CD14-positive monocyte (primary cell): ENCODE measurements at regions not wholly inside any gene's neighbourhood (a gene's known extent, or its start where the extent isn't known, plus 50 kb on each side); places are given as distances from the start of the nearest gene placed in this dataset.

ENCODE experiments used
- DNase-seq, 3 donors: peaks; one replicate each; pipeline ENCODE4 v3.0.0-alpha.2; 2011 to 2022
- H2AFZ ChIP-seq: 2 replicates; pipeline ENCODE4 v1.6.0; 2012; ENCODE audit warnings: mild to moderate bottlenecking, low read depth, low read length, inconsistent platforms; ENCODE audit not compliant: insufficient read depth, poor library complexity, severe bottlenecking
- H3K27ac ChIP-seq, 2 donors: 1 replicate in 1 of 2; 2 replicates in 1 of 2; pipeline ENCODE4 v1.5.1; 2012 to 2013; ENCODE audit warnings: low read length in 2 of 2, control low read depth in 1 of 2, inconsistent platforms in 1 of 2, low read depth in 1 of 2, mild to moderate bottlenecking in 1 of 2
- H3K27me3 ChIP-seq, 2 donors: one replicate each; pipeline versions ENCODE4 v1.6.0 to v1.6.1; 2011 to 2013; ENCODE audit warnings: low read length in 2 of 2; ENCODE audit not compliant: control insufficient read depth in 2 of 2, insufficient read depth in 2 of 2
- H3K36me3 ChIP-seq, 2 donors: replicated peaks in 1 of 2; 1 replicate in 1 of 2; 2 replicates in 1 of 2; pipeline versions ENCODE4 v1.5.1 to v1.6.1; 2012 to 2013; ENCODE audit warnings: low read length in 2 of 2, control low read depth in 1 of 2, inconsistent platforms in 1 of 2, mild to moderate bottlenecking in 1 of 2; ENCODE audit not compliant: insufficient read depth in 2 of 2, control insufficient read depth in 1 of 2
- H3K4me1 ChIP-seq, 2 donors: 1 replicate in 1 of 2; 2 replicates in 1 of 2; pipeline versions ENCODE4 v1.5.1 to v1.6.1; 2012 to 2013; ENCODE audit warnings: low read length in 2 of 2, control low read depth in 1 of 2, inconsistent platforms in 1 of 2, mild to moderate bottlenecking in 1 of 2, moderate library complexity in 1 of 2; ENCODE audit not compliant: insufficient read depth in 2 of 2, control insufficient read depth in 1 of 2
- H3K4me2 ChIP-seq: replicated peaks from 2 replicates; pipeline ENCODE3; 2012; ENCODE audit warnings: low read length, moderate library complexity, mild to moderate bottlenecking; ENCODE audit not compliant: poor library complexity, severe bottlenecking; ENCODE audit errors: extremely low read depth
- H3K4me3 ChIP-seq, 3 experiments: fragments of 200-600 bp in 1 of 3; sonication (generic) in 1 of 3; replicated peaks in 1 of 3; 1 replicate in 2 of 3; 2 replicates in 1 of 3; pipeline ENCODE4 v1.5.1; 2011 to 2013; ENCODE audit warnings: low read length in 3 of 3, mild to moderate bottlenecking in 3 of 3, control low read depth in 2 of 3, low read depth in 2 of 3, inconsistent platforms in 1 of 3, moderate library complexity in 1 of 3
- H3K79me2 ChIP-seq: 2 replicates; pipeline ENCODE4 v1.6.0; 2012; ENCODE audit warnings: mild to moderate bottlenecking, control low read depth, inconsistent platforms, low read length, moderate library complexity; ENCODE audit not compliant: insufficient read depth
- H3K9ac ChIP-seq: 2 replicates; pipeline ENCODE4 v1.6.0; 2017; ENCODE audit warnings: low read length, mild to moderate bottlenecking; ENCODE audit not compliant: insufficient read depth, poor library complexity, severe bottlenecking
- H3K9me3 ChIP-seq, 2 donors: replicated peaks in 1 of 2; 1 replicate in 1 of 2; 2 replicates in 1 of 2; pipeline versions ENCODE4 v1.5.1 to v1.6.1; 2012 to 2013; ENCODE audit warnings: low read length in 2 of 2, control low read depth in 1 of 2; ENCODE audit not compliant: control insufficient read depth in 1 of 2, insufficient read depth in 1 of 2
- H4K20me1 ChIP-seq: 2 replicates; pipeline ENCODE4 v1.6.0; 2012; ENCODE audit warnings: mild to moderate bottlenecking, low read length, control low read depth, moderate library complexity; ENCODE audit not compliant: insufficient read depth
- H3K27ac Mint-ChIP-seq, 7 donors: one replicate each; pipeline ENCODE4 v1.8.0; 2020; ENCODE audit warnings: mild to moderate bottlenecking in 7 of 7, mixed read lengths in 7 of 7, moderate library complexity in 6 of 7, inconsistent platforms in 2 of 7
- H3K27me3 Mint-ChIP-seq, 3 donors: one replicate each; pipeline ENCODE4 v1.8.0; 2021 to 2022; ENCODE audit warnings: low read depth in 3 of 3, mild to moderate bottlenecking in 3 of 3, mixed read lengths in 3 of 3, moderate library complexity in 3 of 3, inconsistent platforms in 1 of 3
- H3K36me3 Mint-ChIP-seq, 2 donors: one replicate each; pipeline ENCODE4 v1.8.0; 2020; ENCODE audit warnings: mixed read lengths in 2 of 2, inconsistent platforms in 1 of 2, mild to moderate bottlenecking in 1 of 2
- H3K4me1 Mint-ChIP-seq: one replicate; pipeline ENCODE4 v1.8.0; 2020; ENCODE audit warnings: mild to moderate bottlenecking, mixed read lengths
- H3K4me3 Mint-ChIP-seq, 2 donors: one replicate each; pipeline ENCODE4 v1.8.0; 2020; ENCODE audit warnings: mild to moderate bottlenecking in 2 of 2, mixed read lengths in 2 of 2, moderate library complexity in 1 of 2
- H3K9me3 Mint-ChIP-seq, 7 donors: one replicate each; pipeline ENCODE4 v1.8.0; 2020 to 2022; ENCODE audit warnings: mixed read lengths in 7 of 7, mild to moderate bottlenecking in 6 of 7, moderate library complexity in 6 of 7, inconsistent platforms in 2 of 7
- WGBS: methylation state at CpG from one replicate; pipeline ENCODE4 v1.1.5; 2013; ENCODE audit warnings: missing lambda C conversion rate; ENCODE audit not compliant: insufficient coverage; 5-methylcytosine and 5-hydroxymethylcytosine counted together
- intact Hi-C, 2 donors: fragments of 100-400 bp; cut with micrococcal nuclease; formaldehyde crosslinking; loops; one replicate each; pipeline versions ENCODE4 v1.15.0 to v1.15.1; 2023
- TF ChIP-seq, protein P1 (sequence below): fragments of 200-600 bp; IDR thresholded peaks from one replicate; pipeline ENCODE4 v1.8.0; 2022; ENCODE audit warnings: antibody characterized with exemption, mild to moderate bottlenecking

DNA sequence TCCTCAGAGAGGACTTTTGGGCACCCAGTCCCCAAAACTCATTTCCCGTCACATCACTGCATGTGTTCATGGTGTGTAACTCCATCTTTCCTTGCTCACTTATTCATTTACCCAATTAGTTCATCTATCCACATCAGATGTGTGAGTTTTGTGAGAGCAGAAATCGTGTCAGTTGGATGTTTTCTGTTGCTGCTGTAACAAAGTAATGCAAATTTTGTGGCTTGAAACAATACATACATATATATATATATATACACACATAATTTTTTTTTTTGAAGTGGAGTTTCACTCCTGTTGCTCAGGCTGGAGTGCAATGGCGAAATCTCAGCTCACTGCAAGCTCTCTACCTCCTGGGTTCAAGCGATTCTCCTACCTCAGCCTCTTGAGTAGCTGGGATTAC lies 70.5 kb upstream of the BOD1 start:
- Histone ChIP-seq H3K27me3 (no peaks in the 10 kb centered on the region), H2AFZ (no peak overlapping the region), H3K36me3 (no peaks in the 10 kb centered on the region), H3K9me3 (peaks cover 0 to 5% of the 10 kb centered on the region in 2 donors), H3K4me1 (peaks cover 0 to 9% of the 10 kb centered on the region in 2 donors), H3K4me3 (no peak overlapping the region), H3K4me2 (no peak overlapping the region), H3K79me2 (no peaks in the 10 kb centered on the region), H4K20me1 (no peaks in the 10 kb centered on the region), H3K27ac (no peak overlapping the region), H3K9ac (no peak overlapping the region)
- no CpG with 5 or more reads among the region's 4 CpGs for WGBS
- TF ChIP-seq, protein P1, sequence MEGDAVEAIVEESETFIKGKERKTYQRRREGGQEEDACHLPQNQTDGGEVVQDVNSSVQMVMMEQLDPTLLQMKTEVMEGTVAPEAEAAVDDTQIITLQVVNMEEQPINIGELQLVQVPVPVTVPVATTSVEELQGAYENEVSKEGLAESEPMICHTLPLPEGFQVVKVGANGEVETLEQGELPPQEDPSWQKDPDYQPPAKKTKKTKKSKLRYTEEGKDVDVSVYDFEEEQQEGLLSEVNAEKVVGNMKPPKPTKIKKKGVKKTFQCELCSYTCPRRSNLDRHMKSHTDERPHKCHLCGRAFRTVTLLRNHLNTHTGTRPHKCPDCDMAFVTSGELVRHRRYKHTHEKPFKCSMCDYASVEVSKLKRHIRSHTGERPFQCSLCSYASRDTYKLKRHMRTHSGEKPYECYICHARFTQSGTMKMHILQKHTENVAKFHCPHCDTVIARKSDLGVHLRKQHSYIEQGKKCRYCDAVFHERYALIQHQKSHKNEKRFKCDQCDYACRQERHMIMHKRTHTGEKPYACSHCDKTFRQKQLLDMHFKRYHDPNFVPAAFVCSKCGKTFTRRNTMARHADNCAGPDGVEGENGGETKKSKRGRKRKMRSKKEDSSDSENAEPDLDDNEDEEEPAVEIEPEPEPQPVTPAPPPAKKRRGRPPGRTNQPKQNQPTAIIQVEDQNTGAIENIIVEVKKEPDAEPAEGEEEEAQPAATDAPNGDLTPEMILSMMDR = no peak
- H3K36me3 Mint-ChIP-seq = no peaks in the 10 kb centered on the region
- H3K27me3 Mint-ChIP-seq = peaks cover 0 to 5% (median 0%) of the 10 kb centered on the region in 3 donors
- peaks cover 2 to 13% (median 7%) of the 10 kb centered on the region in 7 donors for H3K9me3 Mint-ChIP-seq
- H3K27ac Mint-ChIP-seq = no peak overlapping the region
- no peak overlapping the region for H3K4me3 Mint-ChIP-seq
- intact Hi-C loops = no loop called here
- no peak for DNase-seq
- H3K4me1 Mint-ChIP-seq = peaks cover 14% of the 10 kb centered on the region

GRCh38 chr5:173688703-173689102 lies 72.3 kb upstream of the BOD1 start:
- Histone ChIP-seq H3K9me3 (peaks cover 0 to 5% of the 10 kb centered on the region in 2 donors), H3K27me3 (no peaks in the 10 kb centered on the region), H3K27ac (no peak overlapping the region), H3K4me3 (no peak overlapping the region), H3K4me2 (no peak overlapping the region), H2AFZ (peak overlapping the region; percentile 27), H3K36me3 (no peaks in the 10 kb centered on the region), H3K9ac (no peak overlapping the region), H3K4me1 (peaks cover 0 to 9% of the 10 kb centered on the region in 2 donors), H4K20me1 (no peaks in the 10 kb centered on the region), H3K79me2 (no peaks in the 10 kb centered on the region)
- Mint-ChIP-seq H3K4me3 (no peak overlapping the region), H3K4me1 (peaks cover 14% of the 10 kb centered on the region), H3K36me3 (no peaks in the 10 kb centered on the region), H3K27me3 (peaks cover 0 to 5% (median 0%) of the 10 kb centered on the region in 3 donors), H3K9me3 (peaks cover 2 to 13% (median 7%) of the 10 kb centered on the region in 7 donors), H3K27ac (no peak overlapping the region)
- no peak for DNase-seq
- WGBS = 83% methylated on average over 1 of the region's 3 CpGs
- TF ChIP-seq, protein P1 = no peak
- intact Hi-C loops = no loop called here
